ENCODE measurements at regions not wholly inside any gene's neighbourhood (a gene's known extent, or its start where the extent isn't known, plus 50 kb on each side); places are given as distances from the start of the nearest gene placed in this dataset.

DNA sequence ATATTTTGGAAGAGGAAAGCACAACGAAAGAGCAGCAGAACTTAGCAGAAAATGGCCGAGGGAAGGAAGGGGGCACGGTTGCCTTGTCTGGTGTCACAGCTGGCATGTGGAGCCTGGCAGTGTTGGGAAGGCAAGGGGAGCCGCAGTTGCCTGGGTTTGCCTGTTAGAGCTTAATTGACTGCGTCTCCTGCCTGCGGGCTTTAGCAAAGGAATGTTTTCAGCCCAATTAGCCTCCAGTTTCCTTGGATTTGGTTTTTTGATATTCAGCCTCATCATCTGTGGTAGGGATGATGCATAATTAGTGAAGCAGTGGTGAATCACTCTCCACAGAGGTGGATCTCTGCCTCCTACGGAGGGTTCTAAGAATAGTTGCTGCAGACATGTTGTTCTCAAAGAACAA lies 832.6 kb downstream of the QKI start:
- H3K4me3 ChIP-seq (ENCODE audit: low read depth, low read length) = no peak overlapping the region
- TF ChIP-seq, protein P1, sequence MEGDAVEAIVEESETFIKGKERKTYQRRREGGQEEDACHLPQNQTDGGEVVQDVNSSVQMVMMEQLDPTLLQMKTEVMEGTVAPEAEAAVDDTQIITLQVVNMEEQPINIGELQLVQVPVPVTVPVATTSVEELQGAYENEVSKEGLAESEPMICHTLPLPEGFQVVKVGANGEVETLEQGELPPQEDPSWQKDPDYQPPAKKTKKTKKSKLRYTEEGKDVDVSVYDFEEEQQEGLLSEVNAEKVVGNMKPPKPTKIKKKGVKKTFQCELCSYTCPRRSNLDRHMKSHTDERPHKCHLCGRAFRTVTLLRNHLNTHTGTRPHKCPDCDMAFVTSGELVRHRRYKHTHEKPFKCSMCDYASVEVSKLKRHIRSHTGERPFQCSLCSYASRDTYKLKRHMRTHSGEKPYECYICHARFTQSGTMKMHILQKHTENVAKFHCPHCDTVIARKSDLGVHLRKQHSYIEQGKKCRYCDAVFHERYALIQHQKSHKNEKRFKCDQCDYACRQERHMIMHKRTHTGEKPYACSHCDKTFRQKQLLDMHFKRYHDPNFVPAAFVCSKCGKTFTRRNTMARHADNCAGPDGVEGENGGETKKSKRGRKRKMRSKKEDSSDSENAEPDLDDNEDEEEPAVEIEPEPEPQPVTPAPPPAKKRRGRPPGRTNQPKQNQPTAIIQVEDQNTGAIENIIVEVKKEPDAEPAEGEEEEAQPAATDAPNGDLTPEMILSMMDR (IDR thresholded peaks at IDR 0.05; ENCODE audit: insufficient read depth, low read depth, low read length, missing control alignments) = no peak
- no peak for DNase-seq (ENCODE audit: low read depth)

DNA sequence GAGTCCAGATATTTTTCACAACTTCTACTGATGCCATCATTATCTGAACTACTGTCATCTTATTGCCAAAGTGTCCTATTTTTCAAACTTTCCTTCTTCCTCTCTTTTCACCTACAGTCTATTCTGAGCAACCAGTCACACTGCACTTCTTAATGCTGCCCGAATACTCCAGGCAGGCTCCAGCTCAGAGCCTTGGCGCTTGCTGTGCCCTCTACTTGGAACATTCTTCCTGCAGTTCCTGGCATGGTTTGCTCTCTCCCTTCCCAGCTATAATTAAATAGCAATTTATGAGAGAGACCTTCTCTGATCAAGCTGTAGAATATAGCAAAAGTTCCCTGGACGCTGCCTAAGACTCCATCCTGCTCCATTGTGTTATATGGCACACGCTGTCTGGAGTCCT lies 831.6 kb downstream of the QKI start:
- TF ChIP-seq, protein P1 (IDR thresholded peaks at IDR 0.05; ENCODE audit: insufficient read depth, low read depth, low read length, missing control alignments) = no peak
- DNase-seq (ENCODE audit: low read depth) = no peak
- H3K4me3 ChIP-seq (ENCODE audit: low read depth, low read length) = no peak overlapping the region

DNA sequence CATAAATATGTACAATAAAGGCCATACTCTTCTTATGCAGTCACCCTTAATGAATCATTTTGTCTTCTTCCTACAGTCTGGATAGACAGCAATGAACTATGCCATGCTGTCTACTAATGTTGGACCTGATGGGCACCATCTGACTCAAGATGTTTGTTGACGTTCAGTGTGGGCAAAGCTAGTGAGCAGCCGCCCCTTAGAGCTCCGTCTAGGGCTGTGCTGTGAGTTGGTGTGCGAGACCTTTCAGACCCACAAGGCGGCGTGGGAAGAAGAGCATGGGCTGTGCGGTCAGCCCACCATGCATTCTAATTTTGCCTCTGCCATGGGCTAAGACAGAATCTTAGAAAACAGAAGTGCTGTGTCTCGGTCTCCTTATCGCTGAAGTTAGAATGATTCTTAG lies 829.4 kb downstream of the QKI start:
- no peak for DNase-seq (ENCODE audit: low read depth)
- H3K4me3 ChIP-seq (ENCODE audit: low read depth, low read length) = no peak overlapping the region
- TF ChIP-seq, protein P1 (IDR thresholded peaks at IDR 0.05; ENCODE audit: insufficient read depth, low read depth, low read length, missing control alignments) = no peak

DNA sequence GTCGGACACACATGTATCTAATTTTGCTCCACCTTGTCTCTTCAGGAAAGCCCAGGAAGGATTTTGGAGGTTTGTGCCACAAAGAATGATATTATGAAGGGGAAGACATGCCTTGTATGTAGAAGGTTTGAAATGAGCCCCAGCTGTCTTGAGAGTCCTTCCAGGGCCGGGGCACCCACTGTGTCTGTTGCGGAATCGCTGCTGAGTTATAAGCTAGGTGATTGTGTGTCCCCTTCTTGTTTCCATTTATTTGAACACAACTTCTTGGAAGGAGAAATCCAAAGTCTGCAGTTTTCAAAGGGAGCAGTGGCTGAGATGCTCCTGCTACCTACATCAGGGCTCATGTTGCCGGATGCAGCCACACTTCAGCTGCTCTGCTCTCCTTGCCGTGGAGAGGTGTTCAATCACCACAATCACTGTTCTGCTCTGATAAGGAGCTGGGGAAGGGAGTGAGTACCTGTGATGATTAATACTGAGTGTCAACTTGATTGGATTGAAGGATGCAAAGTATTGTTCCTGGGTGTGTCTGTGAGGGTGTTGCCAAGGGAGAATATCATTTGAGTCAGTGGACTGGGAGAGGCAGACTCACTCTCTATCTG lies 828.6 kb downstream of the QKI start:
- no peak overlapping the region for H3K4me3 ChIP-seq (ENCODE audit: low read depth, low read length)
- no peak for DNase-seq (ENCODE audit: low read depth)
- TF ChIP-seq, protein P1 (IDR thresholded peaks at IDR 0.05; ENCODE audit: insufficient read depth, low read depth, low read length, missing control alignments) = no peak

DNA sequence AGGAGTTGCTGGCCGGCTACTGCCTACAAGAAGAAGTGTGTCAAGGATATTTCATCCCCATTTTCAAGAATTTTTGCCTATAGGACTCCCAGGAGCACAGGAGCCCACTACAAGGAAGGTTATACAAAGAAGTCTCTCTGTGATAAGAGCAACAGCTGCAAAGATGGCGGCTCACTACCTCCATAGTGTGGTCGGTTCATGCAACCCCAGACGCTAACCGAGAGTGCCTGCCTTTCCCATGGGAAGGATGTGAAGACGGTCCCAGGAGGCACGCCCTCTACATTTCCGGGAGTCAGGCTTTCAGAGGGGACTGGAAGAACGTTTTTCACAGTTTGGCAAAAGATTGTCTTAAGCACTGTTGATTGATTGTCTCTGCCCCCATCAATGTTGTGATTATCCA lies 816.3 kb downstream of the QKI start:
- H3K4me3 ChIP-seq (ENCODE audit: low read depth, low read length) = no peak overlapping the region
- TF ChIP-seq, protein P1 (IDR thresholded peaks at IDR 0.05; ENCODE audit: insufficient read depth, low read depth, low read length, missing control alignments) = no peak
- no peak for DNase-seq (ENCODE audit: low read depth)

DNA sequence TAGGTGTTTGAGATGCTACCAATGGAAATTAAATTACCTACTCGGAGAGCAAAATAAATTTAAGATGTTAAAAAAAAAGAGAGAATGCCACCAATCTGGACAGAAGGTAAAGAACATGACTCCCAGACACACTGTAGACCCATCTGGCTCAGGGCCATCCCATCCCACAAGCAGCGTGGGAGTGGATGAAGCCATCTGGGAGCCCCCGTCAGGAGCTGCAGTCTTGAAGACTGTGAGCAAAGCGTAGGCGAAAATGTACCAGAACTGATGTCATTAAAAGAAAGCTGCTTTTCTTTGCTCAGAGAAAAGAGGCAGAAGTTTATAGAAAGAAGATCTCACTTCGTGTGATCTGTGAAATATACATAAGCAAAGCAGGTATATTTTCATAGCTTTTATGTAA lies 815.7 kb downstream of the QKI start:
- TF ChIP-seq, protein P1 (IDR thresholded peaks at IDR 0.05; ENCODE audit: insufficient read depth, low read depth, low read length, missing control alignments) = no peak
- no peak overlapping the region for H3K4me3 ChIP-seq (ENCODE audit: low read depth, low read length)
- no peak for DNase-seq (ENCODE audit: low read depth)

DNA sequence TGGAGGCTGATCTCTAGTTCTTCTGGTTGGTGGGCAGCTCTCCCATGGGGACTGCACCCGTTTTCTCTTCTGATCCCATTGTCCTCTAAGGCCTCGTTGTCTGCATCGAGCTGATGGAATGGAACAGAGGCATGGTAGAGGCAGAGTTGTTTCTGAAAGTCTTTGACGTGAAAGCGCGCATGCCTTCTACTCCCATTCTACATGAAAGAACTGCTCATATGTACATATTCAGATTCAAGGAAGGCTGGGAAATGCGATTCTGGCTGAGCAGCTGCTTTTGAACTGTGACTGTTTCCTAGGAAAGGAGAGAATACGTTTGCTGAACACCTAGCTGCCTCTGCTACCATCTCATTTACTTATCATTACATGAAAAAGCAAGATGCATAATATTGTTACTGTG lies 815.2 kb downstream of the QKI start:
- TF ChIP-seq, protein P1 (IDR thresholded peaks at IDR 0.05; ENCODE audit: insufficient read depth, low read depth, low read length, missing control alignments) = no peak
- no peak overlapping the region for H3K4me3 ChIP-seq (ENCODE audit: low read depth, low read length)
- no peak for DNase-seq (ENCODE audit: low read depth)
